Heart left ventricle (tissue), 16 donors: ENCODE measurements at regions not wholly inside any gene's neighbourhood (a gene's known extent, or its start where the extent isn't known, plus 50 kb on each side); places are given as distances from the start of the nearest gene placed in this dataset.
A peak's percentile ranks its signal among the peaks of the same experiment; 100 is the strongest.

Experiments used
- ATAC-seq, 4 donors: fragments of 200-7000 bp; cut with Tn5 transposase; one replicate each; pipeline ENCODE4 v1.9.1; 2020 to 2022; ENCODE audit warnings: moderate library complexity in 4 of 4, mild to moderate bottlenecking in 3 of 4, moderate number of reproducible peaks in 1 of 4
- DNase-seq, 5 donors: peaks; one replicate each; pipeline ENCODE4 v3.0.0-alpha.2; 2020
- H3K27ac ChIP-seq, 12 donors: fragments of 200-600 bp; sonication (generic) in 4 of 12; one replicate each; pipeline versions ENCODE4 v1.5.0 to v1.8.0; 2016 to 2022; ENCODE audit warnings: mild to moderate bottlenecking in 2 of 12
- H3K27me3 ChIP-seq, 9 donors: fragments of 200-600 bp; sonication (generic) in 2 of 9; one replicate each; pipeline versions ENCODE4 v1.5.1 to v1.8.0; 2016 to 2022; ENCODE audit warnings: mild to moderate bottlenecking in 3 of 9
- H3K36me3 ChIP-seq, 9 donors: fragments of 200-600 bp; sonication (generic) in 2 of 9; one replicate each; pipeline versions ENCODE4 v1.5.0 to v1.8.0; 2018 to 2022; ENCODE audit warnings: mild to moderate bottlenecking in 2 of 9
- H3K4me1 ChIP-seq, 12 donors: fragments of 200-600 bp; sonication (generic) in 4 of 12; one replicate each; pipeline versions ENCODE4 v1.5.0 to v1.8.0; 2016 to 2022; ENCODE audit warnings: mild to moderate bottlenecking in 3 of 12
- H3K4me3 ChIP-seq, 12 donors: fragments of 200-600 bp; sonication (generic) in 4 of 12; one replicate each; pipeline versions ENCODE4 v1.5.0 to v1.8.0; 2017 to 2022; ENCODE audit warnings: mild to moderate bottlenecking in 9 of 12, moderate library complexity in 4 of 12
- H3K9me3 ChIP-seq, 12 donors: fragments of 200-600 bp; sonication (generic) in 4 of 12; one replicate each; pipeline versions ENCODE4 v1.5.0 to v1.8.0; 2016 to 2022; ENCODE audit warnings: mild to moderate bottlenecking in 1 of 12
- POLR2A ChIP-seq, 2 donors: fragments of 450-650 bp; IDR thresholded peaks; one replicate each; pipeline ENCODE4 v1.6.1; 2017; ENCODE audit warnings: antibody characterized with exemption in 2 of 2, mild to moderate bottlenecking in 2 of 2, moderate library complexity in 2 of 2
- WGBS, 4 donors: extraction: QIAGEN DNeasy Blood & Tissue Kit in 2 of 4; methylation state at CpG; one replicate each; pipeline versions ENCODE4 v1.1.5 to v1.1.7; 2013 to 2018; 5-methylcytosine and 5-hydroxymethylcytosine counted together
- intact Hi-C, 10 donors: fragments of 100-400 bp; cut with DNase I; formaldehyde crosslinking; loops; one replicate each; pipeline versions ENCODE4 v1.11.1 to v1.14.2; 2022
- TF ChIP-seq, protein P1 (sequence below), 12 donors: fragments of 200-600 bp; sonication (generic) in 4 of 12; IDR thresholded peaks; one replicate each; pipeline versions ENCODE4 v1.5.0 to v1.8.0; 2018 to 2022; ENCODE audit warnings: antibody characterized with exemption in 12 of 12, mild to moderate bottlenecking in 5 of 12
- donor health status: ischemic (EF 13 %, LVEDD 7.1; RV severe dilation, severe dysfunction).
- donor health status: healthy with polysubstance abuse.
- donor health status: DM: no; HTN: yes; CAD: no.
- donor health status: DM: no; HTN: no; CAD: no.
- donor health status: ischemic (EF 25% LVEDD 6.9; RV normal size, moderate dysfunction).
- donor health status: ischemic (EF 25% LVEDD 5.7; RV mildly dilated, moderate dysfunction).
- donor health status: healthy.
- donor health status: DM: yes; HTN: yes; CAD: no.
- donor health status: ischemic (EF 35%, LVEDD 5.7; RV mildly dilated, moderate dysfunction).
- donor health status: nonischemic (EF 11% LVEDD 7.7; RV severe dilation, severe dysfunction).
- donor health status: DM: yes; HTN: yes; CAD: no.
- donor health status: PGD.
- donor health status: ischemic (EF 29% LVEDD 5.4; RV normal size, mild dysfunction).
- donor health status: nonischemic (EF 23%, LVEDD 6.1; RV moderate dilation, normal function).

DNA sequence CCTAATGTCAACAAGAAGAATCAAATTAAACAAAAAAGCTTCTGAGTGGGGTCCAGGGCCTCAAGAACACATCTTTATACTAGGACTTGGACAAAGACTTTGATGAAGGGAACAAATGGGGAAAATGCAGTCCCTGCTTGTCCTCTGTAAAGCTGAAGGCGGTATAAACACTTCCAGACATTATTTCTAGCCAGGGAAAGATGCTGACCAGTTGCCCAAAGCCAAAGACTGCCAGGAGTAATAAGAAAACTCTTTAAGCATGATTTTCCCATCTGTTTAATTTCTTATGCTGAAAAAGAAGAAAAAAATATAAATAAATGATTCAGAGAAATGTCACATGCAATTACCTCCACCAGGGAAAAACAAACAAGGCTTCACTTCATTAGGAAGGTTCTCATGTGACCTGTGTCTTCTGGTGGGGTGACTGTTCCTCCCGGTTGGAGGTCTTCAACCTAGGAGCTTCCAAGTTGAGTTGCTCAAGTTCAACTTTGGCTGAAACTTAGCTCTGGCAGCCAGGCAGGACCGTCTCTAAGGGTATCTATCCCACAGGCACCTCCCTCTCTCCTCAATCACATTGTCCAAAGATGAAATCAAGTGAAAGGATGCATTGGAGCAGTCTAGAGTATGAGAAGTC lies 65.2 kb upstream of the KCNE2 start:
- no peak overlapping the region for H3K4me3 ChIP-seq
- intact Hi-C loops = loop anchor here in 1 of 10 donors (5.0 kb wide), 1 partner anchor 49 kb away; no protein-coding TSS in a partner anchor
- ATAC-seq (peak in 1 of 4 donors; percentile 17), DNase-seq (no peak)
- H3K36me3 ChIP-seq = no peaks in the 10 kb centered on the region
- H3K4me1 ChIP-seq = peaks cover 0 to 15% (median 0%) of the 10 kb centered on the region in 12 donors
- no peak overlapping the region for H3K27ac ChIP-seq
- H3K27me3 ChIP-seq = no peaks in the 10 kb centered on the region
- 63 to 84% (median 78%) methylated on average over 3 of the region's 3 CpGs for WGBS, 4 donors
- TF ChIP-seq POLR2A (IDR thresholded peaks at IDR 0.05) = no peak
- TF ChIP-seq, protein P1, sequence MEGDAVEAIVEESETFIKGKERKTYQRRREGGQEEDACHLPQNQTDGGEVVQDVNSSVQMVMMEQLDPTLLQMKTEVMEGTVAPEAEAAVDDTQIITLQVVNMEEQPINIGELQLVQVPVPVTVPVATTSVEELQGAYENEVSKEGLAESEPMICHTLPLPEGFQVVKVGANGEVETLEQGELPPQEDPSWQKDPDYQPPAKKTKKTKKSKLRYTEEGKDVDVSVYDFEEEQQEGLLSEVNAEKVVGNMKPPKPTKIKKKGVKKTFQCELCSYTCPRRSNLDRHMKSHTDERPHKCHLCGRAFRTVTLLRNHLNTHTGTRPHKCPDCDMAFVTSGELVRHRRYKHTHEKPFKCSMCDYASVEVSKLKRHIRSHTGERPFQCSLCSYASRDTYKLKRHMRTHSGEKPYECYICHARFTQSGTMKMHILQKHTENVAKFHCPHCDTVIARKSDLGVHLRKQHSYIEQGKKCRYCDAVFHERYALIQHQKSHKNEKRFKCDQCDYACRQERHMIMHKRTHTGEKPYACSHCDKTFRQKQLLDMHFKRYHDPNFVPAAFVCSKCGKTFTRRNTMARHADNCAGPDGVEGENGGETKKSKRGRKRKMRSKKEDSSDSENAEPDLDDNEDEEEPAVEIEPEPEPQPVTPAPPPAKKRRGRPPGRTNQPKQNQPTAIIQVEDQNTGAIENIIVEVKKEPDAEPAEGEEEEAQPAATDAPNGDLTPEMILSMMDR (IDR thresholded peaks at IDR 0.05) = no peak
- peaks cover 0 to 7% (median 0%) of the 10 kb centered on the region in 12 donors for H3K9me3 ChIP-seq

DNA sequence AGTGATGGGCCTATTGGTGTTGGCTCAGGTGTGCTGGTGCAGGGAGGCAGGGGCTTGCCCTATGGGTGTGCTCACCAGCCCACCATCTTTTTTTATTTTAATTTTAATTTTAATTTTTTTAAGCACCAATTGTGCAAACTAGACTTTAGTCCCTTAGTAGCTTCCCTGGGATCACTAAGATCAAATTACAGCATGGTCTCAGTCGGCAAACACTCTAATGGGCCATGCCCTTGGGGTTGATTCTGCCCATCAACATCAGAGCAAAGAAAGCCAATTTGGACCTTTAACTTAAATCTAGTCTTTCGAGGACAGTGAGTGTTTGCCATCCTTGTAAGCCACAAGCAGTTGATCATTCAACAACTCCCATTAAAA lies 64.7 kb upstream of the KCNE2 start:
- 77 to 87% (median 81%) methylated on average over 2 of the region's 2 CpGs for WGBS, 4 donors
- Histone ChIP-seq H3K36me3 (no peaks in the 10 kb centered on the region), H3K27me3 (no peaks in the 10 kb centered on the region), H3K4me3 (no peak overlapping the region), H3K27ac (no peak overlapping the region), H3K9me3 (peaks cover 0 to 7% (median 0%) of the 10 kb centered on the region in 12 donors), H3K4me1 (peaks cover 0 to 15% (median 0%) of the 10 kb centered on the region in 12 donors)
- no peak for DNase-seq
- no peak for TF ChIP-seq POLR2A (IDR thresholded peaks at IDR 0.05)
- TF ChIP-seq, protein P1 (IDR thresholded peaks at IDR 0.05) = no peak
- ATAC-seq = no peak
- intact Hi-C loops = loop anchor here in 1 of 10 donors (5.0 kb wide), 1 partner anchor 48 kb away; no protein-coding TSS in a partner anchor

DNA sequence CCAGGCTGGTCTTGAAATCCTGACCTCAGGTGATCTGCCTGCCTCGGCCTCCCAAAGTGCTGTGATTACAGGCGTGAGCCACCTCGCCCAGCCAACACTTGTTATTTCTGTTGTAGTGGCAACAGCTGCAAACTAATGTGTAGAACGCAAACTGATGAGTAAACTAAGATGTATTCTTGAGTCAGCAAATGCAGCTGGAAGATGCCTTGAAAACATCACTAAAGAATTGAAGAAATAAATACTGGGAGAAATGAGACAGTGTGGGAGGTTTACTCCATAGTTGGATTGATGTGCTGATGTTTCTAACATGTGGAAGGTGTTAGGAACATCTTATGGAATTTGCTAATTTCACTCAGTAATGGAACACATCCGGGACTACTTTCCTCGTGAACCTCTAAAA lies 61.3 kb upstream of the KCNE2 start:
- no peaks in the 10 kb centered on the region for H3K36me3 ChIP-seq
- WGBS, 4 donors = 88 to 93% (median 90%) methylated on average over 6 of the region's 6 CpGs
- ATAC-seq (no peak), DNase-seq (no peak)
- peaks cover 0 to 7% (median 0%) of the 10 kb centered on the region in 12 donors for H3K9me3 ChIP-seq
- no peak overlapping the region for H3K4me3 ChIP-seq
- H3K4me1 ChIP-seq = peaks cover 0 to 29% (median 6%) of the 10 kb centered on the region in 12 donors
- TF ChIP-seq, protein P1 (IDR thresholded peaks at IDR 0.05) = no peak
- no peak for TF ChIP-seq POLR2A (IDR thresholded peaks at IDR 0.05)
- H3K27me3 ChIP-seq = no peaks in the 10 kb centered on the region
- intact Hi-C loops = no loop called here
- H3K27ac ChIP-seq = no peak overlapping the region

DNA sequence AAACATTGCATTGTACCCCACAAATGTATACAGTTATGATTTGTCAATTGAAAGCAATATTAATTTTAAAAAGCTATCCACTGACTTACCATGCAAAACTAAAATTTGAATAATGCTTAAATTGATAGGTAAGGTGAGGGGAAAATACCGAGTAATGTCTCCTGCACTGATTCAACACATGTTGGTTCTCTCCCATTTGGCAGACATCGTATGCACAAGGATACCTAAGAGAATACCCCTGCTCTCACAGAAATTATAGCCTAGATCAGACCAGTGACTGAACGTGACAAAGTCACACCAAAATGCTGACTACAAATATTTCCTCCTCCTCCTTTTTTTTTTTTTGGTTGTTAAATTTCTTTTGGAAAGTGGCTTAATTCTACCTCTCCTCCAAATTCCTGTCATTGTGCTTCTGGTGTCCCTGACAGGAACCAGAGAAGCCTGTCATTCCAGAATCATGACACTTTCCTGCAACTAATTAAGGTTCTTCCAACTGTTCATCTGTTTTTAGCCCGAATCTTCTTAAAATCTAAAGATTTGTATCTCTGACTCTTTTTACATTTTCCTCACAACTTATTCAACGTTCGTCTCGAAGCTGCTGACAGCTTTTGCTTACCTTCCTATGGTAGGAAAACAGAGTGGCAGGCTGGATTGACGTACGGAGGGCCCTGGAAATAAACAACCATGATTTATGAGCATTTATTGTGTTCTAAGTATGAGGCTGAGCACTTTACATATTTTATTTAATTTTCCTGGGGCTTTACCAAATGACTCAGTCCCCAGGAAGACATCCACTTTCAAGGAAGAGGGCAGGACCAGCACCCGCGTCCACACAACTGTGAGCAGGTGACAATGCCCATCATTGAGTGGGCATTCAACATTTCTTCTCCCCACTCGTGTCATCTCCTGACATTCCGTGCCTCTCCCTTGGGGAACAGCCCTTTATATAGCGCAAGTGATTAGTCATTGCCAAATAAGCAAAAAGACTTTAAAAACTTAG lies 57.9 kb upstream of the KCNE2 start:
- Histone ChIP-seq H3K27ac (peak overlapping the region in 6 of 12 donors; percentile 7 to 43 (median 30)), H3K36me3 (no peaks in the 10 kb centered on the region), H3K4me1 (peaks cover 0 to 23% (median 4%) of the 10 kb centered on the region in 12 donors), H3K27me3 (no peaks in the 10 kb centered on the region), H3K4me3 (no peak overlapping the region), H3K9me3 (peaks cover 0 to 2% (median 0%) of the 10 kb centered on the region in 12 donors)
- DNase-seq (peak in 1 of 5 donors; percentile 30), ATAC-seq (peak in 3 of 4 donors; percentile 61 to 81 (median 69))
- 44 to 51% (median 46%) methylated on average over 14 of the region's 14 CpGs for WGBS, 4 donors
- intact Hi-C loops = no loop called here
- TF ChIP-seq POLR2A (IDR thresholded peaks at IDR 0.05) = no peak
- TF ChIP-seq, protein P1 (IDR thresholded peaks at IDR 0.05) = no peak
